HG03354 (cell line): ENCODE measurements at regions not wholly inside any gene's neighbourhood (a gene's known extent, or its start where the extent isn't known, plus 50 kb on each side); places are given as distances from the start of the nearest gene placed in this dataset.

Experiments used
- ATAC-seq: cut with Tn5 transposase; IDR thresholded peaks from one replicate; pipeline ENCODE4 v1.9.1; 2021; ENCODE audit warnings: mild to moderate bottlenecking; ENCODE audit not compliant: unreplicated experiment, poor library complexity, severe bottlenecking

- no peak for ATAC-seq
Observed at GRCh38 chr1:209059376-209059775, 524.1 kb upstream of the CAMK1G start.

- ATAC-seq: no peak
Observed at GRCh38 chr1:209059981-209060380, 523.5 kb upstream of the CAMK1G start.

GRCh38 chr1:209062081-209062620, 521.4 kb upstream of the CAMK1G start:
- no peak for ATAC-seq

- no peak for ATAC-seq
Observed at GRCh38 chr1:209062863-209063262, 520.7 kb upstream of the CAMK1G start.

GRCh38 chr1:209063767-209064659, 519.5 kb upstream of the CAMK1G start:
- ATAC-seq: no peak

GRCh38 chr1:209064850-209065706, 518.4 kb upstream of the CAMK1G start:
- ATAC-seq: no peak

- no peak for ATAC-seq
Observed at GRCh38 chr1:209072481-209072880, 511.0 kb upstream of the CAMK1G start.

- no peak for ATAC-seq
Observed at GRCh38 chr1:209073879-209074278, 509.6 kb upstream of the CAMK1G start.

- ATAC-seq: no peak
Observed at GRCh38 chr1:209074575-209075250, 508.8 kb upstream of the CAMK1G start.

GRCh38 chr1:209076688-209077087, 506.8 kb upstream of the CAMK1G start:
- peak; percentile 62 for ATAC-seq

GRCh38 chr1:209080170-209080781, 503.2 kb upstream of the CAMK1G start:
- no peak for ATAC-seq

- peak; percentile 77 for ATAC-seq
Observed at GRCh38 chr1:209086486-209087192, 496.9 kb upstream of the CAMK1G start.

- no peak for ATAC-seq
Observed at GRCh38 chr1:209094384-209094783, 489.1 kb upstream of the CAMK1G start.

- peak; percentile 72 for ATAC-seq
Observed at GRCh38 chr1:209095627-209096595, 487.6 kb upstream of the CAMK1G start.

- no peak for ATAC-seq
Observed at GRCh38 chr1:209100460-209100859, 483.1 kb upstream of the CAMK1G start.

GRCh38 chr1:209101106-209101505, 482.4 kb upstream of the CAMK1G start:
- no peak for ATAC-seq

- no peak for ATAC-seq
Observed at GRCh38 chr1:209102120-209102519, 481.4 kb upstream of the CAMK1G start.

- no peak for ATAC-seq
Observed at GRCh38 chr1:209102531-209102930, 481.0 kb upstream of the CAMK1G start.
